Vagina (tissue), 2 donors: ENCODE measurements at regions not wholly inside any gene's neighbourhood (a gene's known extent, or its start where the extent isn't known, plus 50 kb on each side); places are given as distances from the start of the nearest gene placed in this dataset.

ENCODE experiments used
- POLR2A ChIP-seq, 2 donors: fragments of 450-650 bp; IDR thresholded peaks; one replicate each; pipeline ENCODE4 v1.6.1; 2017; ENCODE audit warnings: antibody characterized with exemption in 2 of 2, mild to moderate bottlenecking in 2 of 2, moderate library complexity in 2 of 2
- TF ChIP-seq, protein P1 (sequence below), 3 experiments: fragments of 450-650 bp in 2 of 3; fragments of 200-600 bp in 1 of 3; sonication (generic) in 1 of 3; IDR thresholded peaks; one replicate each; pipeline ENCODE4 v1.5.1; 2017 to 2019; ENCODE audit warnings: antibody characterized with exemption in 3 of 3, mild to moderate bottlenecking in 2 of 3, moderate library complexity in 2 of 3

DNA sequence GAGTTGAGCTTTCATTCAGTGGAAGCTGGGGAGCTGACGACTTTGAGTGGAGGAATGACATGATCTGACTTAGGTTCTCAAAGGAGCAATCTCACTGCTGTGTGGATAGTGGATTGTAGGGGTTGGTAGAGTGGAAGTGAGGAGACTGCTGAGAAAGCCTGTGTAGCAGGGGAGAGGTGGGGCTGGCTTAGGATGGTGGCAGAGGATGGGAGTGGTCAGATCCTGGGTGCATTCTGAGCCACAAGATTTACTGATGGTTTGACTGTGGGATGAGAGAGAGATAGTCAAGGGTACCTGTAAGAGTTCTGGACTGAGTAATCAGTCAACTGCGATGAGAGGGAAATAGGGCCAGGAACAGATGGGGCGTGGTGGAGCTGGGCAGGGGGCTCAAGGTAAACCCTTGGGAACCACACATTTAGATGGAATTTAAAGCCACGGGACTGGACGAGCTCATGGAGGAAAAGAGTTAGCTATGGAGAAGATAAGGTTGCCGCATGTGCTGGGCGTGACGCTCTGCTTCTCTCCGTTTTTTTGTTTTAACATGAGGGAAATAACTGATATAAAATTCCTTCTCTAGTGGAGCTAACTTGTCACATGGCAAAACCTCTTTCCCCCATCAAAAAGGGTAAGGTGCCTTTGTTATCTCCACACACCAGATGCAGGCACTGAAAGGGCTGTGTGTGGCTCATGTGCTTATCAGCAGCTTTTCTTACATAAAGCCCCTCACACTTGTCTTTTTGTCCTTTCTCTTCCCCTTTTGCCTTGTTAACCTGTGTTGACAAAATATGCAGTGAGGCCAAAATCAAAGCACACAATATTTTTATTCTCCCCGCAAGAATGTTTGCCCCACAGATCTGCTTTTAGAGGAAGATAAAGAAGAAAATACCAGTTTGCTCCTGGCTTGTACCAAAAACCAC, 379.8 kb downstream of the TSN start:
- no peak for TF ChIP-seq POLR2A (IDR thresholded peaks at IDR 0.05)
- TF ChIP-seq, protein P1, sequence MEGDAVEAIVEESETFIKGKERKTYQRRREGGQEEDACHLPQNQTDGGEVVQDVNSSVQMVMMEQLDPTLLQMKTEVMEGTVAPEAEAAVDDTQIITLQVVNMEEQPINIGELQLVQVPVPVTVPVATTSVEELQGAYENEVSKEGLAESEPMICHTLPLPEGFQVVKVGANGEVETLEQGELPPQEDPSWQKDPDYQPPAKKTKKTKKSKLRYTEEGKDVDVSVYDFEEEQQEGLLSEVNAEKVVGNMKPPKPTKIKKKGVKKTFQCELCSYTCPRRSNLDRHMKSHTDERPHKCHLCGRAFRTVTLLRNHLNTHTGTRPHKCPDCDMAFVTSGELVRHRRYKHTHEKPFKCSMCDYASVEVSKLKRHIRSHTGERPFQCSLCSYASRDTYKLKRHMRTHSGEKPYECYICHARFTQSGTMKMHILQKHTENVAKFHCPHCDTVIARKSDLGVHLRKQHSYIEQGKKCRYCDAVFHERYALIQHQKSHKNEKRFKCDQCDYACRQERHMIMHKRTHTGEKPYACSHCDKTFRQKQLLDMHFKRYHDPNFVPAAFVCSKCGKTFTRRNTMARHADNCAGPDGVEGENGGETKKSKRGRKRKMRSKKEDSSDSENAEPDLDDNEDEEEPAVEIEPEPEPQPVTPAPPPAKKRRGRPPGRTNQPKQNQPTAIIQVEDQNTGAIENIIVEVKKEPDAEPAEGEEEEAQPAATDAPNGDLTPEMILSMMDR (IDR thresholded peaks at IDR 0.05) = no peak
